ENCODE measurements at regions not wholly inside any gene's neighbourhood (a gene's known extent, or its start where the extent isn't known, plus 50 kb on each side); places are given as distances from the start of the nearest gene placed in this dataset.

DNA sequence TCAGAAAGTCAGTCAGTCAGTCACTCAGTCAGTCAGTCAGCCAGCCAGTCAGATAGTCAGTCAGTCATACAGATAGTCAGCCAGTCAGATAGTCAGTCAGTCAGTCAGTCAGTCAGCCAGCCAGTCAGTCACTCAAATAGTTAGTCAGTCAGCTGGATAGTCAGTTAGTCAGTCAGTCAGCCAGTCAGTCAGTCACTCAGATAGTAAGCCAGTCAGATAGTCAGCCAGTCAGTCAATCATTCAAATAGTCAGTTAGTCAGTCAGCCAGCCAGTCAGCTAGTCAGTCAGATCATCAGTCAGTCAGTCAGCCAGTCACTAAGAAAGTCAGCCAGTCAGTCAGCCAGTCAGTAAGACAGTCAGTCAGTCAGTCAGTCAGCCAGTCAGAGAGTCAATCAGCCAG lies 477.1 kb downstream of the AGTPBP1 start:
- TF ChIP-seq, protein P1, sequence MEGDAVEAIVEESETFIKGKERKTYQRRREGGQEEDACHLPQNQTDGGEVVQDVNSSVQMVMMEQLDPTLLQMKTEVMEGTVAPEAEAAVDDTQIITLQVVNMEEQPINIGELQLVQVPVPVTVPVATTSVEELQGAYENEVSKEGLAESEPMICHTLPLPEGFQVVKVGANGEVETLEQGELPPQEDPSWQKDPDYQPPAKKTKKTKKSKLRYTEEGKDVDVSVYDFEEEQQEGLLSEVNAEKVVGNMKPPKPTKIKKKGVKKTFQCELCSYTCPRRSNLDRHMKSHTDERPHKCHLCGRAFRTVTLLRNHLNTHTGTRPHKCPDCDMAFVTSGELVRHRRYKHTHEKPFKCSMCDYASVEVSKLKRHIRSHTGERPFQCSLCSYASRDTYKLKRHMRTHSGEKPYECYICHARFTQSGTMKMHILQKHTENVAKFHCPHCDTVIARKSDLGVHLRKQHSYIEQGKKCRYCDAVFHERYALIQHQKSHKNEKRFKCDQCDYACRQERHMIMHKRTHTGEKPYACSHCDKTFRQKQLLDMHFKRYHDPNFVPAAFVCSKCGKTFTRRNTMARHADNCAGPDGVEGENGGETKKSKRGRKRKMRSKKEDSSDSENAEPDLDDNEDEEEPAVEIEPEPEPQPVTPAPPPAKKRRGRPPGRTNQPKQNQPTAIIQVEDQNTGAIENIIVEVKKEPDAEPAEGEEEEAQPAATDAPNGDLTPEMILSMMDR (IDR thresholded peaks at IDR 0.05; ENCODE audit: insufficient read depth, low read length): no peak
- TF ChIP-seq POLR2AphosphoS5 (IDR thresholded peaks at IDR 0.05; ENCODE audit: low read depth): no peak
- TF ChIP-seq, protein P2, sequence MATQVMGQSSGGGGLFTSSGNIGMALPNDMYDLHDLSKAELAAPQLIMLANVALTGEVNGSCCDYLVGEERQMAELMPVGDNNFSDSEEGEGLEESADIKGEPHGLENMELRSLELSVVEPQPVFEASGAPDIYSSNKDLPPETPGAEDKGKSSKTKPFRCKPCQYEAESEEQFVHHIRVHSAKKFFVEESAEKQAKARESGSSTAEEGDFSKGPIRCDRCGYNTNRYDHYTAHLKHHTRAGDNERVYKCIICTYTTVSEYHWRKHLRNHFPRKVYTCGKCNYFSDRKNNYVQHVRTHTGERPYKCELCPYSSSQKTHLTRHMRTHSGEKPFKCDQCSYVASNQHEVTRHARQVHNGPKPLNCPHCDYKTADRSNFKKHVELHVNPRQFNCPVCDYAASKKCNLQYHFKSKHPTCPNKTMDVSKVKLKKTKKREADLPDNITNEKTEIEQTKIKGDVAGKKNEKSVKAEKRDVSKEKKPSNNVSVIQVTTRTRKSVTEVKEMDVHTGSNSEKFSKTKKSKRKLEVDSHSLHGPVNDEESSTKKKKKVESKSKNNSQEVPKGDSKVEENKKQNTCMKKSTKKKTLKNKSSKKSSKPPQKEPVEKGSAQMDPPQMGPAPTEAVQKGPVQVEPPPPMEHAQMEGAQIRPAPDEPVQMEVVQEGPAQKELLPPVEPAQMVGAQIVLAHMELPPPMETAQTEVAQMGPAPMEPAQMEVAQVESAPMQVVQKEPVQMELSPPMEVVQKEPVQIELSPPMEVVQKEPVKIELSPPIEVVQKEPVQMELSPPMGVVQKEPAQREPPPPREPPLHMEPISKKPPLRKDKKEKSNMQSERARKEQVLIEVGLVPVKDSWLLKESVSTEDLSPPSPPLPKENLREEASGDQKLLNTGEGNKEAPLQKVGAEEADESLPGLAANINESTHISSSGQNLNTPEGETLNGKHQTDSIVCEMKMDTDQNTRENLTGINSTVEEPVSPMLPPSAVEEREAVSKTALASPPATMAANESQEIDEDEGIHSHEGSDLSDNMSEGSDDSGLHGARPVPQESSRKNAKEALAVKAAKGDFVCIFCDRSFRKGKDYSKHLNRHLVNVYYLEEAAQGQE (IDR thresholded peaks at IDR 0.05; ENCODE audit: insufficient replicate concordance, low read depth): no peak
- no peak for TF ChIP-seq GABPA (IDR thresholded peaks at IDR 0.05; ENCODE audit: low read depth)
- no peak for TF ChIP-seq SPI1 (IDR thresholded peaks at IDR 0.05; ENCODE audit: borderline replicate concordance, low read depth)

Measured in HL-60 (cell line).